Endothelial cell of umbilical vein (primary cell): ENCODE measurements at regions not wholly inside any gene's neighbourhood (a gene's known extent, or its start where the extent isn't known, plus 50 kb on each side); places are given as distances from the start of the nearest gene placed in this dataset.
"Not testable (repeated sequence)": the region's sequence is repeated elsewhere in the genome, so short reads cannot be mapped to it uniquely, and the experiment has no call there.

Experiments
- CTCF ChIP-seq, 2 donors: IDR thresholded peaks; 1 replicate in 1 of 2; 2 replicates in 1 of 2; pipeline ENCODE4 v1.5.1; 2011; ENCODE audit warnings: low read length in 2 of 2, mild to moderate bottlenecking in 2 of 2, moderate library complexity in 2 of 2, control low read depth in 1 of 2, inconsistent platforms in 1 of 2, low read depth in 1 of 2; ENCODE audit not compliant: insufficient read depth in 1 of 2; ENCODE audit errors: extremely low read depth in 1 of 2
- EZH2 ChIP-seq: IDR thresholded peaks from 2 replicates; pipeline ENCODE4 v1.6.1; 2012; ENCODE audit warnings: borderline replicate concordance, low read depth, mild to moderate bottlenecking, moderate library complexity, low read length, inconsistent platforms; ENCODE audit not compliant: severe bottlenecking
- FOS ChIP-seq: IDR thresholded peaks from 2 replicates; pipeline ENCODE4 v1.6.1; 2011; ENCODE audit warnings: mild to moderate bottlenecking, low read length, moderate library complexity, borderline replicate concordance; ENCODE audit not compliant: insufficient read depth
- GATA2 ChIP-seq: IDR thresholded peaks from 2 replicates; pipeline ENCODE4 v1.7.0; 2011; ENCODE audit warnings: low read depth, mild to moderate bottlenecking, moderate library complexity, mixed read lengths, low read length; ENCODE audit not compliant: insufficient read length, insufficient read depth
- MAX ChIP-seq: IDR thresholded peaks from 2 replicates; pipeline ENCODE4 v1.6.1; 2011; ENCODE audit not compliant: insufficient read depth, insufficient read length
- MYC ChIP-seq: IDR thresholded peaks from one replicate; pipeline ENCODE4 v1.6.1; 2011; ENCODE audit warnings: mild to moderate bottlenecking, low read depth, low read length
- POLR2A ChIP-seq: IDR thresholded peaks from 2 replicates; pipeline ENCODE4 v1.6.1; 2012; ENCODE audit warnings: low read depth, mild to moderate bottlenecking, control low read depth, low read length
- POLR2AphosphoS5 ChIP-seq: IDR thresholded peaks from 2 replicates; pipeline ENCODE4 v1.6.1; 2012; ENCODE audit warnings: low read depth, mild to moderate bottlenecking, control low read depth, low read length, moderate library complexity; ENCODE audit not compliant: insufficient read depth

DNA sequence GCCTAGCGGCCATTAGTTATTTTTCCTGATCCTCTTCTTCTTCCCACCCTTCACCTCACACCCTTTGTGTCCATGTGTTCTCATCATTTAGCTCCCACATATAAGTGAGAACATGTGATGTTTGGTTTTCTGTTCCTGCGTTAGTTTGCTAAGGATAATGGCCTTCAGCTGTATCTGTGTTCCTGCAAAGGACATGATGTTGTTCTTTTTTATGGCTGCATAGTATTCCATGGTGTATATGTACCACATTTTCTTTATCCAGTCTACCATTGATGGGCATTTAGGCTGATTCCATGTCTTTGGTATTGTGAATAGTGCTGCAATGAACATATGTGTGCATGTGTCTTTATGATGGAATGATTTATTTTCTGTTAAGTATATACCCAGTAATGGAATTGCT is 63.9 kb upstream of the CCNY start:
- not testable (repeated sequence) for TF ChIP-seq MYC; MAX; CTCF (IDR thresholded peaks at IDR 0.05; ENCODE audit: extremely low read depth in 1 of 2, insufficient read depth in 1 of 2, low read depth in 1 of 2, low read length in 2 of 2); POLR2AphosphoS5; POLR2A; GATA2; EZH2; FOS
